ENCODE measurements at regions not wholly inside any gene's neighbourhood (a gene's known extent, or its start where the extent isn't known, plus 50 kb on each side); places are given as distances from the start of the nearest gene placed in this dataset.

DNA sequence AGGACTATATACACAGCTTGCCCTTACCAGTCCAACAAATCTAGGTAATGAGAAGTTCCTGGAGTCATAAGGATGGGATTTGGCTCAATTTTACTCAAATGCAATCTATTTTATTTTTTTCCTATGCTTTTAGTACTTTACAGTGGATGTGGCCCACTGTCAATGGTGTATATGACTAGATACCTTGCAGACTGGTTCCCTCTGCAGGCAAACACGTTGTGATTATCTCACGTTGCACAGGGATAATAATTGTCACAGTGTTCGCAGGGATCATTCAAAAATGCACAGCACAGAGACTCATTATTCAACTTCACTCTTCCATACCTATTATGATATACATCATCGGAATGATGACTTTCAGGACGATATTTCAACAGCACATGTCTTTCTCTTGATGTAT, 359.7 kb downstream of the MBD2 start:
- Mint-ChIP-seq H3K27ac (no peak overlapping the region), H3K27me3 (ENCODE audit: low read depth) (no peaks in the 10 kb centered on the region), H3K4me1 (peaks cover under 1 to 8% of the 10 kb centered on the region in 2 experiments), H3K36me3 (ENCODE audit: insufficient read depth in 1 of 3, low read depth in 3 of 3) (no peaks in the 10 kb centered on the region), H3K9me3 (peaks cover 0 to 2% of the 10 kb centered on the region in 2 experiments; a peak in 2 of 5 replicates), H3K4me3 (no peak overlapping the region)
- Histone ChIP-seq H2BK15ac (ENCODE audit: low read depth, low read length) (no peak overlapping the region), H3K56ac (ENCODE audit: insufficient read length, low read depth, low read length) (no peak overlapping the region), H2BK5ac (ENCODE audit: insufficient read length, low read length) (no peak overlapping the region), H3K23ac (ENCODE audit: insufficient read length, low read depth, low read length) (no peak overlapping the region), H4K20me1 (ENCODE audit: control insufficient read depth, insufficient read depth, insufficient read length) (no peaks in the 10 kb centered on the region), H4K5ac (ENCODE audit: insufficient read length, low read depth, low read length) (no peak overlapping the region), H3K14ac (ENCODE audit: insufficient read depth, low read length) (no peak overlapping the region), H3K23me2 (ENCODE audit: insufficient read length, low read depth, low read length, poor library complexity, severe bottlenecking) (no peaks in the 10 kb centered on the region), H4K8ac (replicated peaks; ENCODE audit: insufficient read length, low read depth, low read length) (no peak overlapping the region), H3K79me2 (ENCODE audit: insufficient read depth, low read length) (no peaks in the 10 kb centered on the region), H3K9ac (ENCODE audit: extremely low read depth, insufficient read length, low read length) (no peak overlapping the region), H4K91ac (ENCODE audit: insufficient read length, low read depth, low read length) (no peak overlapping the region), H2AK5ac (ENCODE audit: insufficient read length, low read length) (no peak overlapping the region), H3K79me1 (ENCODE audit: insufficient read depth, low read depth, low read length, poor library complexity, severe bottlenecking) (no peaks in the 10 kb centered on the region), H2BK20ac (ENCODE audit: low read depth, low read length, poor library complexity, severe bottlenecking) (no peak overlapping the region), H3K4me2 (ENCODE audit: insufficient read depth, insufficient read length, low read length) (no peak overlapping the region), H3T11ph (ENCODE audit: low read length) (no peak overlapping the region), H3K4me1 (ENCODE audit: insufficient read depth, low read length) (no peaks in the 10 kb centered on the region), H2BK120ac (ENCODE audit: low read depth, low read length, poor library complexity, severe bottlenecking) (no peak overlapping the region), H3K4ac (ENCODE audit: low read depth, low read length) (no peak overlapping the region), H2AFZ (ENCODE audit: low read length) (no peak overlapping the region), H2BK12ac (ENCODE audit: insufficient read length, low read depth, low read length) (no peak overlapping the region), H3K9me3 (ENCODE audit: control insufficient read depth, low read depth, low read length) (no peaks in the 10 kb centered on the region), H3K27me3 (ENCODE audit: insufficient read depth, low read length) (no peaks in the 10 kb centered on the region), H3K27ac (ENCODE audit: insufficient read length, low read depth, low read length) (no peak overlapping the region), H3K18ac (ENCODE audit: insufficient read length, low read depth, low read length) (no peak overlapping the region)
- WGBS (ENCODE audit: extremely low coverage, insufficient read length, low lambda C conversion rate) = no CpG with 5 or more reads among the region's 5 CpGs
- DNase-seq = no peak
- peak; percentile 39; the same call in 2 of the 3 replicates for TF ChIP-seq CTCF (conservative IDR thresholded peaks at IDR 0.05)

All from H9 (cell line).